8988T (cell line): ENCODE measurements at regions not wholly inside any gene's neighbourhood (a gene's known extent, or its start where the extent isn't known, plus 50 kb on each side); places are given as distances from the start of the nearest gene placed in this dataset.

Experiments
- DNase-seq: peaks from one replicate; pipeline ENCODE4 v3.0.0; 2011

- no peak for DNase-seq
Observed at GRCh38 chr11:24321229-24321628, 175.6 kb upstream of the LUZP2 start.

- no peak for DNase-seq
Observed at GRCh38 chr11:24324211-24324610, 172.6 kb upstream of the LUZP2 start.

- no peak for DNase-seq
Observed at GRCh38 chr11:24344222-24344621, 152.6 kb upstream of the LUZP2 start.

- no peak for DNase-seq
Observed at GRCh38 chr11:24348908-24349307, 147.9 kb upstream of the LUZP2 start.

GRCh38 chr11:24351179-24351578 is 145.7 kb upstream of the LUZP2 start:
- DNase-seq: no peak

GRCh38 chr11:24356501-24356900 is 140.4 kb upstream of the LUZP2 start:
- no peak for DNase-seq

- DNase-seq: no peak
Observed at GRCh38 chr11:24357620-24358410, 139.0 kb upstream of the LUZP2 start.

- no peak for DNase-seq
Observed at GRCh38 chr11:24372491-24372890, 124.4 kb upstream of the LUZP2 start.

- DNase-seq: no peak
Observed at GRCh38 chr11:24373516-24373915, 123.3 kb upstream of the LUZP2 start.

GRCh38 chr11:24375351-24375750 is 121.5 kb upstream of the LUZP2 start:
- no peak for DNase-seq

- no peak for DNase-seq
Observed at GRCh38 chr11:24375931-24376330, 120.9 kb upstream of the LUZP2 start.

- DNase-seq: no peak
Observed at GRCh38 chr11:24383137-24383536, 113.7 kb upstream of the LUZP2 start.

GRCh38 chr11:24384240-24384639 is 112.6 kb upstream of the LUZP2 start:
- no peak for DNase-seq

GRCh38 chr11:24386546-24387397 is 110.1 kb upstream of the LUZP2 start:
- no peak for DNase-seq

- DNase-seq: no peak
Observed at GRCh38 chr11:24389575-24389974, 107.3 kb upstream of the LUZP2 start.

- no peak for DNase-seq
Observed at GRCh38 chr11:24390016-24390415, 106.8 kb upstream of the LUZP2 start.

- no peak for DNase-seq
Observed at GRCh38 chr11:24390762-24391161, 106.1 kb upstream of the LUZP2 start.

GRCh38 chr11:24391167-24391566 is 105.7 kb upstream of the LUZP2 start:
- DNase-seq: no peak

- DNase-seq: no peak
Observed at GRCh38 chr11:24400059-24400665, 96.7 kb upstream of the LUZP2 start.

GRCh38 chr11:24406389-24406788 is 90.5 kb upstream of the LUZP2 start:
- DNase-seq: no peak

- no peak for DNase-seq
Observed at GRCh38 chr11:24406980-24407379, 89.9 kb upstream of the LUZP2 start.

GRCh38 chr11:24407733-24408132 is 89.1 kb upstream of the LUZP2 start:
- DNase-seq: no peak

- no peak for DNase-seq
Observed at GRCh38 chr11:24408202-24408601, 88.7 kb upstream of the LUZP2 start.

- DNase-seq: no peak
Observed at GRCh38 chr11:24411791-24412190, 85.1 kb upstream of the LUZP2 start.
